Left colon (tissue), 2 donors: ENCODE measurements at regions not wholly inside any gene's neighbourhood (a gene's known extent, or its start where the extent isn't known, plus 50 kb on each side); places are given as distances from the start of the nearest gene placed in this dataset.
A peak's percentile ranks its signal among the peaks of the same experiment; 100 is the strongest.

Experiments
- ATAC-seq: fragments of 200-7000 bp; cut with Tn5 transposase; one replicate; pipeline ENCODE4 v1.9.1; 2020; ENCODE audit warnings: mild to moderate bottlenecking, moderate library complexity
- DNase-seq, 2 donors: peaks; one replicate each; pipeline ENCODE4 v3.0.0-alpha.2; 2020
- intact Hi-C, 2 donors: fragments of 100-400 bp; cut with DNase I in 1 of 2; cut with micrococcal nuclease in 1 of 2; formaldehyde crosslinking; loops; one replicate each; pipeline versions ENCODE4 v1.11.2 to v1.14.0; 2022; cut with DNase I, micrococcal nuclease
- donor health status: DM: no; HTN: no; CAD: no.
- donor health status: DM: yes; HTN: yes; CAD: no.

- ATAC-seq (peak; percentile 85), DNase-seq (no peak)
- intact Hi-C loops = no loop called here
Measured at GRCh38 chr12:39003541-39004155, 98.3 kb upstream of the CPNE8 start.

DNA sequence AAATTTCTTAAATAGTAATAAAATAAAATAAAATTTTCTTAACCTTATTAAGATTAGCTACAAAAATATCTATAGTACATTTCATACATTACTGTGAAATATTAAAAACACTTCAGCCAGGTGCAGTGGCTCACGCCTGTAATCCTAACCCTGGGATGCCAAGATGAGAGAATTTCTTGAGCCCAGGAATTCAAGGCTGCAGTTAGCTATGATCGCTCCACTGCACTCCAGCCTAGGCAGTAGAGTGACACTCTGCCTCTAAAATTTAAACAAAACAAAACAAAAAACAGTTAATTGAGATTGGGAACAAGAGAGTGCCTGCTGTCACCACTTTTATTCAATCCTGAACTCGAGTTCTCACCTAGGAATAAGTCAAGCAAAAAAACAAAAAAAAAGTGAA lies 95.0 kb upstream of the CPNE8 start:
- no peak for ATAC-seq
- intact Hi-C loops = no loop called here
- DNase-seq = no peak

- ATAC-seq = peak; percentile 64
- intact Hi-C loops = no loop called here
- no peak for DNase-seq
Measured at GRCh38 chr12:38998887-38999482, 93.6 kb upstream of the CPNE8 start.

- no peak for DNase-seq
- peak; percentile 93 for ATAC-seq
- intact Hi-C loops = no loop called here
Measured at GRCh38 chr12:38995249-38995648, 89.9 kb upstream of the CPNE8 start.

DNA sequence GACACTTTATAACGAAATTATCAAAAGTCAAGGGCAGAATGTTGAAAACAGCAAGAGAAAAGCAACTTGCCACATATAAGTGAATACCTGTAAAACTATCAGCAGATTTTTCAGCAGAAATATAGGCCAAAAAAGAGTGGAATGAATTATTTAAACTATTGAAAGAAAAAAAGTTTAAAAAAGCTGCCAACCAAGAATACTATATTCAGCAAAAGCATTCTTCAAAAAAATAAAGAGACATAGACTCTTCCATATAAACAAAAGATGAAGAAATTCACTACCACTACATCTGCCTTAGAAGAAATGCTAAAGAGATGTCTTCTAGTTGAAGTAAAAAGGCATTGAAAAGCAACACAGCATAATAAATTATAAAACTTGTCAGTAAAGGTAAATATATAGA lies 80.6 kb upstream of the CPNE8 start:
- DNase-seq = no peak
- ATAC-seq = no peak
- intact Hi-C loops = no loop called here

DNA sequence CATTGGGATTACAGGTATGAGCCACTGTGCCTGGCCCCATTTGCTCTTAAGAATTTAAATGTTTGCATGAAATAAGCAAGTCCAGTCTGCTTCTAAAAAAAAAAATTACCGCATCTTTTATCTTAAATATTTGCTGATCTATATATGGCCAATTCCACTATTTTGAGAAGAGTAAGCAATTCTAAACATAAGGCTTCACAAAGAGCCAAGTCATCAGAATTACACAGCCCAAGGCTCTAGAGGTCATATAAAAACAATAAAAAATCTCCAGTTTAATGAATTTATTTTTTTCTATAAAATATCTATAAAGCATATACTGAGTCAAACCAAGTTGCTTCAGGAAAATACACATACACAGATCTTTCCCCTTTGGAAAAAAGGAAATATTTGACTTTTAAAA lies 79.0 kb upstream of the CPNE8 start:
- ATAC-seq (no peak), DNase-seq (no peak)
- intact Hi-C loops = no loop called here

DNA sequence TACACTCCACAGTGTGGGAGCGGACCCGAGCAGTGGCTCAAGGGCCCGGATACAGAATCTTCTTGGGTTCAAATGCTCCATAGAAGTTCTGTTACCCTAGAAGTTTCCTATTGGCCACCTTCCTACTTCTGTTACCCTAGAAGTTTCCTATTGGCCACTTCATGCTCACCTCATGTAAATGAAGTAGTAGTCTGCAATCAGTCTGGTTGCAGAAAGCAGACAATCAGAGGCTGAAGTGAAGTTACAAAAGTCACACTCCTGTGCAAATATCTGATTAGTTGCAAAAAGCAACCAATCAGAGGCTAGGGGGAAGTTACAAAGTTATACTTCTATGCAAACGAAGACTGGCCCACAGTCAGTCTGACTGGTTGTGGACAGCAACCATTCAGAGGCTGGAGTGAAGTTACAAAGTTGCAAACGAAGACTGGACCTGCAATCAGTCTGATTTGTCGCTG lies 77.8 kb upstream of the CPNE8 start:
- DNase-seq (no peak), ATAC-seq (no peak)
- intact Hi-C loops = no loop called here

- intact Hi-C loops = no loop called here
- DNase-seq (no peak), ATAC-seq (no peak)
Measured at GRCh38 chr12:38977132-38977531, 71.7 kb upstream of the CPNE8 start.

DNA sequence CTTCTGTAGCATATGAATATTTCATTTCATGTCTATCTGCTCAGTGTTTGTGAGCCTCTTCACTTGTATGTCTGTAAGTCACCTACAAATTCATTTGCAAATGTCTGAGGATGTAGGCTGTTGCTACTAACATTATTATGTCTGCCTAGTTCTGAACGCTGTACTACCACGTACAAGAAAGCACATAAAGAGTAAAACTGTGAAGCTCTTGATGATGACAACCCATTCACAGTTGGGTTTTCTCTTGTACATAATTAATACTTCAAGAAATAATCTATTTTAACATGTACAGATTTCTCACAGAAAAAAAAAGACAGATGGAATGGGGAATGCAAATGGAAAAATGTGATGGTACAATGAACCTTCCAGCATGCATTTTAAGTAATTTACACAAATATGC lies 64.3 kb upstream of the CPNE8 start:
- ATAC-seq = no peak
- intact Hi-C loops = no loop called here
- DNase-seq = no peak

DNA sequence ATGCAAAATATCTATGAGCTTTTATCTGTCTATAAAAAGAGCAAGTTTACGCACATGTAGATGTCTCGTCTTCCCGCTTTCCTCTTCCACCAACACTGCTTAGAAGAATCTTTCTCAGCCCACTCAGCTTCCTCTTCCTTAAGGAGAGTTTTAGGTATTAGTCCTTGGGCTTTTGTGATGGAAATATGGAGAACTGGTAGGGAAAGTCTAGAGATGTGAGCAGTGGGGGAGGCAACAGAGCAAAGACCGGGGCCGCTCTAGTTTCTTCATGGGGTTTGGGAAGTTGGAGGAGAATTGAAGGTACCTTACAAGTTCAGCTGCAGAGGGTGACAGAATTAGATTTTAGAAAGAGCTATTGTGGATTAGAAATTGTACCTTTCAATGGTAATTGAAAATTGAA lies 56.3 kb upstream of the CPNE8 start:
- DNase-seq = no peak
- intact Hi-C loops = no loop called here
- no peak for ATAC-seq

GRCh38 chr12:38961012-38961411 lies 55.6 kb upstream of the CPNE8 start:
- intact Hi-C loops = no loop called here
- no peak for ATAC-seq
- DNase-seq = no peak

DNA sequence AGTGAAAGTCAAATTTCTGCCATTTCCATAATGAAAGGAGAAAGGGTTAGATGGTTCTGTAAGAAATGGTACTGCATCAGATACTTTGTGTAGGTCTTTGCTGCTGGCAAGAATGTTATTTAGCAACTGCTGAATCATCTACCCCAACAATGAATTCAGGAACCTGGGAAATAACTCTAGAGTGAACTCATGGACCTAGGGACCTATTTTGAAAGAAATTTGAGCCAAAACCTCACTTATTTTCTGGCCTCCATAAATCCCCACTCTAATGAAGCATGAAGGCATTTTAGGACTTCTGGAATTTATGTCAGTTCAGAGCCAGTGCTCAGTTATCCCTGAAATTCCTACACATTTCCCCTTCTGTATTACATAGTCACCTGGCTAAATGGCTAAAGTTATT lies 50.9 kb upstream of the CPNE8 start:
- no peak for DNase-seq
- intact Hi-C loops = no loop called here
- ATAC-seq = no peak
